ENCODE measurements at regions not wholly inside any gene's neighbourhood (a gene's known extent, or its start where the extent isn't known, plus 50 kb on each side); places are given as distances from the start of the nearest gene placed in this dataset.

DNA sequence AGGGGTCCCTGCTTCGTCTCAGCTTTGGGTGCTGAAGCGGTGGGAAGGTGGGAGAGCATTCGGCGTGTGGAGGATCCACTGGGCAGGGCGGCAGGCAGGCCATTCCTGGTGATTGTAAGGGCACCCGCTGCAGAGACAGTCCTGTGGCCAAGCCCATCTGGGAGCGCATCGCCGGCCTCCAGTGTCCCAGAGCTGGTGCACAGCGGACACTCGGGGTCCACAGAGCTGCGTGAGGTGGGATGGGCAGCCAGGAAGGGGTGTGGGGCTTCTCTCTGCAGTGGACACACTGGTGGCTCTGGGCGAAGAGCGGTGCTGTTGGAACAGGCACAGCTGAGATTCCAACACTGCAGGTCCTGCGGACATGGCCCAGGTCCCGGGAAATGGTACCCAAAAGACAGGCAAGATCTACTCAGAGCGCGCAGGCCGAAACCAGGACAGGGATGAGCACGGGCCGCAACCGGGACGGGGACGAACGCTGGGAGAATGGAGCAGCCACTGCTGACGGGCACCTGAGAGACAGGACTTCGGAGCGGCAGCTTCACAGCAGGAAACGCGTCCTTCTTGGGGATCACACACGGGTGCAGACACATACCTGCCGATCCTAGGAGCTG is 188.2 kb downstream of the ERMARD start:
- H3K4me3 ChIP-seq = no peak overlapping the region
- no peak overlapping the region for H3K4me2 ChIP-seq
- no peak overlapping the region for H3K27ac Mint-ChIP-seq
- H3K4me1 ChIP-seq (ENCODE audit: insufficient read depth) = no peaks in the 10 kb centered on the region
- no peaks in the 10 kb centered on the region for H3K9me2 ChIP-seq (ENCODE audit: insufficient read depth)
- no peaks in the 10 kb centered on the region for H4K20me1 ChIP-seq (replicated peaks; ENCODE audit: insufficient read depth)
- H3K9me3 Mint-ChIP-seq = peaks cover 6% of the 10 kb centered on the region; the same call in 2 of the 3 replicates
- H2AFZ ChIP-seq = no peak overlapping the region
- no peaks in the 10 kb centered on the region for H3K27me3 ChIP-seq (ENCODE audit: insufficient read depth)
- ATAC-seq = no peak
- no peak overlapping the region for H3K4me3 Mint-ChIP-seq
- H3K79me2 ChIP-seq (replicated peaks; ENCODE audit: insufficient read depth) = no peaks in the 10 kb centered on the region
- peaks cover 4% of the 10 kb centered on the region for H3K4me1 Mint-ChIP-seq
- no peak for DNase-seq (ENCODE audit: low spot score)
- H3K36me3 Mint-ChIP-seq (ENCODE audit: low read depth) = no peaks in the 10 kb centered on the region
- no peak overlapping the region for H3K27ac ChIP-seq (ENCODE audit: low read depth)
- H3K27me3 Mint-ChIP-seq (ENCODE audit: insufficient read depth, low read depth, poor library complexity) = peaks cover 19% of the 10 kb centered on the region
- TF ChIP-seq NANOG (IDR thresholded peaks at IDR 0.05; ENCODE audit: borderline replicate concordance) = no peak
- TF ChIP-seq ZNF331 (CRISPR knock-in tag; IDR thresholded peaks at IDR 0.05; ENCODE audit: low read depth) = no peak
- no peak for TF ChIP-seq EZH2phosphoT487 (IDR thresholded peaks at IDR 0.05; ENCODE audit: unreplicated experiment)
- TF ChIP-seq ZNF114 (CRISPR knock-in tag; IDR thresholded peaks at IDR 0.05) = no peak
- TF ChIP-seq CREB1 (CRISPR knock-in tag; IDR thresholded peaks at IDR 0.05; ENCODE audit: low read depth) = no peak
- TF ChIP-seq, protein P1, sequence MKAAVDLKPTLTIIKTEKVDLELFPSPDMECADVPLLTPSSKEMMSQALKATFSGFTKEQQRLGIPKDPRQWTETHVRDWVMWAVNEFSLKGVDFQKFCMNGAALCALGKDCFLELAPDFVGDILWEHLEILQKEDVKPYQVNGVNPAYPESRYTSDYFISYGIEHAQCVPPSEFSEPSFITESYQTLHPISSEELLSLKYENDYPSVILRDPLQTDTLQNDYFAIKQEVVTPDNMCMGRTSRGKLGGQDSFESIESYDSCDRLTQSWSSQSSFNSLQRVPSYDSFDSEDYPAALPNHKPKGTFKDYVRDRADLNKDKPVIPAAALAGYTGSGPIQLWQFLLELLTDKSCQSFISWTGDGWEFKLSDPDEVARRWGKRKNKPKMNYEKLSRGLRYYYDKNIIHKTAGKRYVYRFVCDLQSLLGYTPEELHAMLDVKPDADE (IDR thresholded peaks at IDR 0.05) = no peak
- TF ChIP-seq, protein P2, sequence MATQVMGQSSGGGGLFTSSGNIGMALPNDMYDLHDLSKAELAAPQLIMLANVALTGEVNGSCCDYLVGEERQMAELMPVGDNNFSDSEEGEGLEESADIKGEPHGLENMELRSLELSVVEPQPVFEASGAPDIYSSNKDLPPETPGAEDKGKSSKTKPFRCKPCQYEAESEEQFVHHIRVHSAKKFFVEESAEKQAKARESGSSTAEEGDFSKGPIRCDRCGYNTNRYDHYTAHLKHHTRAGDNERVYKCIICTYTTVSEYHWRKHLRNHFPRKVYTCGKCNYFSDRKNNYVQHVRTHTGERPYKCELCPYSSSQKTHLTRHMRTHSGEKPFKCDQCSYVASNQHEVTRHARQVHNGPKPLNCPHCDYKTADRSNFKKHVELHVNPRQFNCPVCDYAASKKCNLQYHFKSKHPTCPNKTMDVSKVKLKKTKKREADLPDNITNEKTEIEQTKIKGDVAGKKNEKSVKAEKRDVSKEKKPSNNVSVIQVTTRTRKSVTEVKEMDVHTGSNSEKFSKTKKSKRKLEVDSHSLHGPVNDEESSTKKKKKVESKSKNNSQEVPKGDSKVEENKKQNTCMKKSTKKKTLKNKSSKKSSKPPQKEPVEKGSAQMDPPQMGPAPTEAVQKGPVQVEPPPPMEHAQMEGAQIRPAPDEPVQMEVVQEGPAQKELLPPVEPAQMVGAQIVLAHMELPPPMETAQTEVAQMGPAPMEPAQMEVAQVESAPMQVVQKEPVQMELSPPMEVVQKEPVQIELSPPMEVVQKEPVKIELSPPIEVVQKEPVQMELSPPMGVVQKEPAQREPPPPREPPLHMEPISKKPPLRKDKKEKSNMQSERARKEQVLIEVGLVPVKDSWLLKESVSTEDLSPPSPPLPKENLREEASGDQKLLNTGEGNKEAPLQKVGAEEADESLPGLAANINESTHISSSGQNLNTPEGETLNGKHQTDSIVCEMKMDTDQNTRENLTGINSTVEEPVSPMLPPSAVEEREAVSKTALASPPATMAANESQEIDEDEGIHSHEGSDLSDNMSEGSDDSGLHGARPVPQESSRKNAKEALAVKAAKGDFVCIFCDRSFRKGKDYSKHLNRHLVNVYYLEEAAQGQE (IDR thresholded peaks at IDR 0.05; ENCODE audit: unreplicated experiment) = no peak
- TF ChIP-seq STAT1 (IDR thresholded peaks at IDR 0.05; ENCODE audit: unreplicated experiment) = no peak
- TF ChIP-seq, protein P3, sequence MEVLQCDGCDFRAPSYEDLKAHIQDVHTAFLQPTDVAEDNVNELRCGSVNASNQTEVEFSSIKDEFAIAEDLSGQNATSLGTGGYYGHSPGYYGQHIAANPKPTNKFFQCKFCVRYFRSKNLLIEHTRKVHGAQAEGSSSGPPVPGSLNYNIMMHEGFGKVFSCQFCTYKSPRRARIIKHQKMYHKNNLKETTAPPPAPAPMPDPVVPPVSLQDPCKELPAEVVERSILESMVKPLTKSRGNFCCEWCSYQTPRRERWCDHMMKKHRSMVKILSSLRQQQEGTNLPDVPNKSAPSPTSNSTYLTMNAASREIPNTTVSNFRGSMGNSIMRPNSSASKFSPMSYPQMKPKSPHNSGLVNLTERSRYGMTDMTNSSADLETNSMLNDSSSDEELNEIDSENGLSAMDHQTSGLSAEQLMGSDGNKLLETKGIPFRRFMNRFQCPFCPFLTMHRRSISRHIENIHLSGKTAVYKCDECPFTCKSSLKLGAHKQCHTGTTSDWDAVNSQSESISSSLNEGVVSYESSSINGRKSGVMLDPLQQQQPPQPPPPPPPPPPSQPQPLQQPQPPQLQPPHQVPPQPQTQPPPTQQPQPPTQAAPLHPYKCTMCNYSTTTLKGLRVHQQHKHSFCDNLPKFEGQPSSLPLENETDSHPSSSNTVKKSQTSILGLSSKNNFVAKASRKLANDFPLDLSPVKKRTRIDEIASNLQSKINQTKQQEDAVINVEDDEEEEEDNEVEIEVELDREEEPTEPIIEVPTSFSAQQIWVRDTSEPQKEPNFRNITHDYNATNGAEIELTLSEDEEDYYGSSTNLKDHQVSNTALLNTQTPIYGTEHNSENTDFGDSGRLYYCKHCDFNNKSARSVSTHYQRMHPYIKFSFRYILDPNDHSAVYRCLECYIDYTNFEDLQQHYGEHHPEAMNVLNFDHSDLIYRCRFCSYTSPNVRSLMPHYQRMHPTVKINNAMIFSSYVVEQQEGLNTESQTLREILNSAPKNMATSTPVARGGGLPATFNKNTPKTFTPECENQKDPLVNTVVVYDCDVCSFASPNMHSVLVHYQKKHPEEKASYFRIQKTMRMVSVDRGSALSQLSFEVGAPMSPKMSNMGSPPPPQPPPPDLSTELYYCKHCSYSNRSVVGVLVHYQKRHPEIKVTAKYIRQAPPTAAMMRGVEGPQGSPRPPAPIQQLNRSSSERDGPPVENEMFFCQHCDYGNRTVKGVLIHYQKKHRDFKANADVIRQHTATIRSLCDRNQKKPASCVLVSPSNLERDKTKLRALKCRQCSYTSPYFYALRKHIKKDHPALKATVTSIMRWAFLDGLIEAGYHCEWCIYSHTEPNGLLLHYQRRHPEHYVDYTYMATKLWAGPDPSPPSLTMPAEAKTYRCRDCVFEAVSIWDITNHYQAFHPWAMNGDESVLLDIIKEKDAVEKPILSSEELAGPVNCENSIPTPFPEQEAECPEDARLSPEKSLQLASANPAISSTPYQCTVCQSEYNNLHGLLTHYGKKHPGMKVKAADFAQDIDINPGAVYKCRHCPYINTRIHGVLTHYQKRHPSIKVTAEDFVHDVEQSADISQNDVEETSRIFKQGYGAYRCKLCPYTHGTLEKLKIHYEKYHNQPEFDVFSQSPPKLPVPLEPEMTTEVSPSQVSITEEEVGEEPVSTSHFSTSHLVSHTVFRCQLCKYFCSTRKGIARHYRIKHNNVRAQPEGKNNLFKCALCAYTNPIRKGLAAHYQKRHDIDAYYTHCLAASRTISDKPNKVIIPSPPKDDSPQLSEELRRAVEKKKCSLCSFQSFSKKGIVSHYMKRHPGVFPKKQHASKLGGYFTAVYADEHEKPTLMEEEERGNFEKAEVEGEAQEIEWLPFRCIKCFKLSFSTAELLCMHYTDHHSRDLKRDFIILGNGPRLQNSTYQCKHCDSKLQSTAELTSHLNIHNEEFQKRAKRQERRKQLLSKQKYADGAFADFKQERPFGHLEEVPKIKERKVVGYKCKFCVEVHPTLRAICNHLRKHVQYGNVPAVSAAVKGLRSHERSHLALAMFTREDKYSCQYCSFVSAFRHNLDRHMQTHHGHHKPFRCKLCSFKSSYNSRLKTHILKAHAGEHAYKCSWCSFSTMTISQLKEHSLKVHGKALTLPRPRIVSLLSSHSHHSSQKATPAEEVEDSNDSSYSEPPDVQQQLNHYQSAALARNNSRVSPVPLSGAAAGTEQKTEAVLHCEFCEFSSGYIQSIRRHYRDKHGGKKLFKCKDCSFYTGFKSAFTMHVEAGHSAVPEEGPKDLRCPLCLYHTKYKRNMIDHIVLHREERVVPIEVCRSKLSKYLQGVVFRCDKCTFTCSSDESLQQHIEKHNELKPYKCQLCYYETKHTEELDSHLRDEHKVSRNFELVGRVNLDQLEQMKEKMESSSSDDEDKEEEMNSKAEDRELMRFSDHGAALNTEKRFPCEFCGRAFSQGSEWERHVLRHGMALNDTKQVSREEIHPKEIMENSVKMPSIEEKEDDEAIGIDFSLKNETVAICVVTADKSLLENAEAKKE (CRISPR knock-in tag; IDR thresholded peaks at IDR 0.05) = no peak
- no peak for TF ChIP-seq JUNB (IDR thresholded peaks at IDR 0.05; ENCODE audit: unreplicated experiment)
- TF ChIP-seq POLR2AphosphoS5 (IDR thresholded peaks at IDR 0.05; ENCODE audit: low read depth) = no peak
- TF ChIP-seq, protein P4, sequence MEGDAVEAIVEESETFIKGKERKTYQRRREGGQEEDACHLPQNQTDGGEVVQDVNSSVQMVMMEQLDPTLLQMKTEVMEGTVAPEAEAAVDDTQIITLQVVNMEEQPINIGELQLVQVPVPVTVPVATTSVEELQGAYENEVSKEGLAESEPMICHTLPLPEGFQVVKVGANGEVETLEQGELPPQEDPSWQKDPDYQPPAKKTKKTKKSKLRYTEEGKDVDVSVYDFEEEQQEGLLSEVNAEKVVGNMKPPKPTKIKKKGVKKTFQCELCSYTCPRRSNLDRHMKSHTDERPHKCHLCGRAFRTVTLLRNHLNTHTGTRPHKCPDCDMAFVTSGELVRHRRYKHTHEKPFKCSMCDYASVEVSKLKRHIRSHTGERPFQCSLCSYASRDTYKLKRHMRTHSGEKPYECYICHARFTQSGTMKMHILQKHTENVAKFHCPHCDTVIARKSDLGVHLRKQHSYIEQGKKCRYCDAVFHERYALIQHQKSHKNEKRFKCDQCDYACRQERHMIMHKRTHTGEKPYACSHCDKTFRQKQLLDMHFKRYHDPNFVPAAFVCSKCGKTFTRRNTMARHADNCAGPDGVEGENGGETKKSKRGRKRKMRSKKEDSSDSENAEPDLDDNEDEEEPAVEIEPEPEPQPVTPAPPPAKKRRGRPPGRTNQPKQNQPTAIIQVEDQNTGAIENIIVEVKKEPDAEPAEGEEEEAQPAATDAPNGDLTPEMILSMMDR (conservative IDR thresholded peaks at IDR 0.05; ENCODE audit: low read depth in 2 of 2) = no peak
- no peak for TF ChIP-seq EZH2 (IDR thresholded peaks at IDR 0.05; ENCODE audit: low read depth, unreplicated experiment)
- no peaks in the 10 kb centered on the region for H3K36me3 ChIP-seq (ENCODE audit: insufficient read depth)
- H3F3A ChIP-seq (replicated peaks; ENCODE audit: low read depth) = no peaks in the 10 kb centered on the region

Data from GM23338 (cell line).